HCT116 (cell line): ENCODE measurements at regions not wholly inside any gene's neighbourhood (a gene's known extent, or its start where the extent isn't known, plus 50 kb on each side); places are given as distances from the start of the nearest gene placed in this dataset.

ENCODE experiments used
- ATAC-seq: fragments of 200-7000 bp; cut with Tn5 transposase; 2 replicates; pipeline ENCODE4 v1.9.1; 2020; ENCODE audit warnings: mild to moderate bottlenecking, moderate library complexity
- BruUV-seq: library from RNA; stranded (reverse); fragments of 400-500 nt; replicated peaks from 2 replicates; lab custom pipeline; 2021; lab: Mats Ljungman, UMichigan
- CTCF ChIA-PET: fragments of 300-600 bp; sonication (Branson Sonifier 250); formaldehyde crosslinking; loops from one replicate; lab custom pipeline; 2021; ENCODE audit warnings: antibody characterized with exemption; lab: Charles Lee
- POLR2A ChIA-PET: fragments of 300-600, 350-600 bp; sonication (Branson Sonifier 250); formaldehyde crosslinking; loops from one replicate; lab custom pipeline; 2021; ENCODE audit warnings: antibody characterized with exemption; lab: Charles Lee
- RAD21 ChIA-PET, 2 experiments: fragments of 300-600 bp; sonication (Branson Sonifier 250); formaldehyde crosslinking; loops; one replicate each; lab custom pipeline; 2023; ENCODE audit warnings: low total read pairs in 2 of 2; ENCODE audit not compliant: uncharacterized antibody in 2 of 2, unreplicated experiment in 2 of 2, low non-redundant PET in 1 of 2; lab: Charles Lee
- DNase-seq: peaks from one replicate; pipeline ENCODE4 v3.0.0-alpha.2; 2010; ENCODE audit warnings: low read depth, low spot score
- H2AFZ ChIP-seq: fragments of 200-600 bp; shearing (Covaris generic), sonication (generic); 2 replicates; pipeline ENCODE4 v1.6.1; 2017; ENCODE audit warnings: low read depth, mixed run types, mixed read lengths, antibody characterized with exemption, low read length; ENCODE audit not compliant: poor library complexity, severe bottlenecking
- H3K27ac ChIP-seq: 2 replicates; pipeline ENCODE4 v1.5.1; 2012; ENCODE audit warnings: low read depth, low read length
- H3K27me3 ChIP-seq: fragments of 200-600 bp; sonication (generic); 2 replicates; pipeline ENCODE4 v1.6.1; 2016; ENCODE audit warnings: mixed run types, low read length, mixed read lengths; ENCODE audit not compliant: insufficient read depth
- H3K36me3 ChIP-seq, 2 experiments: fragments of 200-500 bp in 1 of 2; fragments of 200-600 bp in 1 of 2; sonication (Bioruptor generic) in 1 of 2; sonication (generic) in 1 of 2; 2 replicates each; pipeline versions ENCODE4 v1.5.1 to v1.6.1; 2014 to 2016; ENCODE audit warnings: low read length in 2 of 2, inconsistent platforms in 1 of 2, mixed read lengths in 1 of 2, mixed run types in 1 of 2; ENCODE audit not compliant: insufficient read depth in 2 of 2, control insufficient read depth in 1 of 2
- H3K4me1 ChIP-seq, 2 experiments: fragments of 200-600 bp in 1 of 2; sonication (generic) in 1 of 2; 2 replicates each; pipeline versions ENCODE4 v1.5.1 to v1.6.1; 2012 to 2017; ENCODE audit warnings: low read length in 2 of 2, inconsistent platforms in 1 of 2, mild to moderate bottlenecking in 1 of 2, mixed read lengths in 1 of 2, mixed run types in 1 of 2, moderate library complexity in 1 of 2; ENCODE audit not compliant: insufficient read depth in 2 of 2, control insufficient read depth in 1 of 2
- H3K4me2 ChIP-seq: fragments of 200-600 bp; sonication (generic); 2 replicates; pipeline ENCODE4 v1.6.1; 2017; ENCODE audit warnings: mixed run types, low read length, mixed read lengths
- H3K4me3 ChIP-seq, 2 experiments: fragments of 200-600 bp in 1 of 2; sonication (generic) in 1 of 2; replicated peaks in 1 of 2; 2 replicates each; pipeline ENCODE4 v1.5.1; 2011 to 2016; ENCODE audit warnings: low read length in 2 of 2, control low read depth in 1 of 2, low read depth in 1 of 2, mild to moderate bottlenecking in 1 of 2, mixed read lengths in 1 of 2, mixed run types in 1 of 2
- H3K79me2 ChIP-seq: fragments of 200-600 bp; sonication (generic); 2 replicates; pipeline ENCODE4 v1.6.1; 2017; ENCODE audit warnings: mild to moderate bottlenecking, mixed run types, low read length, moderate library complexity, mixed read lengths; ENCODE audit not compliant: insufficient read depth
- H3K9ac ChIP-seq: fragments of 200-600 bp; sonication (generic); 2 replicates; pipeline ENCODE4 v1.6.1; 2016; ENCODE audit warnings: low read length, mixed read lengths
- H3K9me2 ChIP-seq: fragments of 200-600 bp; sonication (generic), shearing (Covaris generic); 2 replicates; pipeline ENCODE4 v1.6.1; 2017; ENCODE audit warnings: mixed run types, mild to moderate bottlenecking, moderate library complexity; ENCODE audit not compliant: insufficient read depth
- H3K9me3 ChIP-seq, 2 experiments: fragments of 200-500 bp in 1 of 2; fragments of 200-600 bp in 1 of 2; sonication (Bioruptor generic) in 1 of 2; sonication (generic) in 1 of 2; 2 replicates each; pipeline ENCODE4 v1.6.1; 2014 to 2017; ENCODE audit warnings: low read length in 2 of 2, mixed read lengths in 2 of 2, inconsistent platforms in 1 of 2, low read depth in 1 of 2, mild to moderate bottlenecking in 1 of 2, mixed run types in 1 of 2, moderate library complexity in 1 of 2; ENCODE audit not compliant: control insufficient read depth in 1 of 2, insufficient read depth in 1 of 2
- H4K20me1 ChIP-seq: fragments of 200-600 bp; sonication (generic), shearing (Covaris generic); 2 replicates; pipeline ENCODE4 v1.6.1; 2017; ENCODE audit warnings: mixed run types, mild to moderate bottlenecking, moderate library complexity; ENCODE audit not compliant: insufficient read depth
- EGR1 ChIP-seq: IDR thresholded peaks from 2 replicates; pipeline ENCODE4 v1.6.1; 2012; ENCODE audit warnings: low read depth
- EZH2 ChIP-seq: fragments of 200-600 bp; sonication (generic); IDR thresholded peaks from 2 replicates; pipeline ENCODE4 v1.6.1; 2017; ENCODE audit warnings: antibody characterized with exemption, mixed run types
- POLR2AphosphoS5 ChIP-seq: IDR thresholded peaks from 2 replicates; pipeline ENCODE4 v1.6.1; 2011; ENCODE audit warnings: mild to moderate bottlenecking, low read depth, low read length, moderate library complexity
- RAD21 ChIP-seq: IDR thresholded peaks from 2 replicates; pipeline ENCODE4 v1.6.1; 2012; ENCODE audit warnings: low read depth, mild to moderate bottlenecking
- SRF ChIP-seq: IDR thresholded peaks from 2 replicates; pipeline ENCODE4 v1.6.1; 2012; ENCODE audit warnings: low read depth
- ZNF274 ChIP-seq: fragments of 200-500 bp; sonication (Bioruptor generic); IDR thresholded peaks from 2 replicates; pipeline ENCODE4 v1.6.1; 2014; ENCODE audit warnings: mild to moderate bottlenecking, low read depth, low read length, inconsistent platforms
- intact Hi-C: fragments of 100-400 bp; cut with micrococcal nuclease; formaldehyde crosslinking; loops from 2 replicates; pipeline ENCODE4 v1.10.0; 2022

GRCh38 chrX:149322316-149322715 is 182.8 kb downstream of the IDS start:
- Histone ChIP-seq H3K4me3 (no peak overlapping the region), H2AFZ (no peak overlapping the region), H3K79me2 (no peaks in the 10 kb centered on the region), H4K20me1 (no peaks in the 10 kb centered on the region), H3K9me3 (no peaks in the 10 kb centered on the region), H3K9me2 (no peaks in the 10 kb centered on the region), H3K4me1 (no peaks in the 10 kb centered on the region), H3K27me3 (no peaks in the 10 kb centered on the region), H3K36me3 (no peaks in the 10 kb centered on the region), H3K27ac (no peak overlapping the region), H3K9ac (no peak overlapping the region), H3K4me2 (no peak overlapping the region)
- POLR2A ChIA-PET = no interaction called here
- DNase-seq (no peak), ATAC-seq (no peak)
- CTCF ChIA-PET = no interaction called here
- no TSS peak for BruUV-seq
- TF ChIP-seq RAD21 = no peak
- TF ChIP-seq POLR2AphosphoS5 = no peak
- RAD21 ChIA-PET = no interaction called here
- intact Hi-C loops = no loop called here

GRCh38 chrX:149313871-149314371 is 191.2 kb downstream of the IDS start:
- Histone ChIP-seq H3K4me3 (no peak overlapping the region), H3K9me2 (no peaks in the 10 kb centered on the region), H3K9me3 (no peaks in the 10 kb centered on the region), H3K27me3 (no peaks in the 10 kb centered on the region), H3K79me2 (no peaks in the 10 kb centered on the region), H2AFZ (no peak overlapping the region), H4K20me1 (no peaks in the 10 kb centered on the region), H3K27ac (no peak overlapping the region), H3K9ac (no peak overlapping the region), H3K4me2 (no peak overlapping the region), H3K36me3 (no peaks in the 10 kb centered on the region), H3K4me1 (no peaks in the 10 kb centered on the region)
- BruUV-seq = no TSS peak
- no peak for TF ChIP-seq EGR1
- no peak for TF ChIP-seq SRF
- TF ChIP-seq EZH2 = no peak
- TF ChIP-seq ZNF274 = no peak
- no peak for ATAC-seq
- intact Hi-C loops = no loop called here
- ChIA-PET RAD21 (no interaction called here), POLR2A (no interaction called here), CTCF (no interaction called here)
- DNase-seq = no peak
